Activated CD4-positive, alpha-beta T cell treated with anti-CD3 and anti-CD28 coated beads, Interleukin-2, amount 50 U/mL, for 16 hours (primary cell): ENCODE measurements at regions not wholly inside any gene's neighbourhood (a gene's known extent, or its start where the extent isn't known, plus 50 kb on each side); places are given as distances from the start of the nearest gene placed in this dataset.
A peak's percentile ranks its signal among the peaks of the same experiment; 100 is the strongest.

ENCODE experiments used
- DNase-seq: peaks from one replicate; pipeline ENCODE4 v3.0.0-alpha.2; 2020

- DNase-seq: no peak
These were observed 430.9 kb downstream of the ATP23 start for GRCh38 chr12:58372298-58372697.

- no peak for DNase-seq
These were observed 436.7 kb downstream of the ATP23 start for GRCh38 chr12:58378028-58378427.

GRCh38 chr12:58381546-58381945 is 440.2 kb downstream of the ATP23 start:
- DNase-seq: no peak

GRCh38 chr12:58384196-58384595 is 442.8 kb downstream of the ATP23 start:
- DNase-seq: no peak

GRCh38 chr12:58386136-58386535 is 444.8 kb downstream of the ATP23 start:
- no peak for DNase-seq

GRCh38 chr12:58387199-58387598 is 445.8 kb downstream of the ATP23 start:
- no peak for DNase-seq

- no peak for DNase-seq
These were observed 446.9 kb downstream of the ATP23 start for GRCh38 chr12:58388261-58388660.

- no peak for DNase-seq
These were observed 451.8 kb downstream of the ATP23 start for GRCh38 chr12:58393152-58393551.

GRCh38 chr12:58395056-58395455 is 453.7 kb downstream of the ATP23 start:
- DNase-seq: no peak

- DNase-seq: no peak
These were observed 454.1 kb downstream of the ATP23 start for GRCh38 chr12:58395470-58395869.

- no peak for DNase-seq
These were observed 454.9 kb downstream of the ATP23 start for GRCh38 chr12:58396239-58396638.

- DNase-seq: no peak
These were observed 464.0 kb downstream of the ATP23 start for GRCh38 chr12:58405363-58405762.

- DNase-seq: no peak
These were observed 467.1 kb downstream of the ATP23 start for GRCh38 chr12:58408516-58408915.

- no peak for DNase-seq
These were observed 471.2 kb downstream of the ATP23 start for GRCh38 chr12:58412461-58413060.

GRCh38 chr12:58413794-58414193 is 472.4 kb downstream of the ATP23 start:
- DNase-seq: no peak

GRCh38 chr12:58414398-58414871 is 473.1 kb downstream of the ATP23 start:
- DNase-seq: no peak

GRCh38 chr12:58415716-58416115 is 474.3 kb downstream of the ATP23 start:
- DNase-seq: no peak

- no peak for DNase-seq
These were observed 474.9 kb downstream of the ATP23 start for GRCh38 chr12:58416236-58416635.

- DNase-seq: no peak
These were observed 477.9 kb downstream of the ATP23 start for GRCh38 chr12:58419196-58419760.

GRCh38 chr12:58419905-58420304 is 478.5 kb downstream of the ATP23 start:
- DNase-seq: no peak

GRCh38 chr12:58420503-58420902 is 479.1 kb downstream of the ATP23 start:
- DNase-seq: no peak

- no peak for DNase-seq
These were observed 480.6 kb downstream of the ATP23 start for GRCh38 chr12:58421990-58422389.

- peak; percentile 48 for DNase-seq
These were observed 483.5 kb downstream of the ATP23 start for GRCh38 chr12:58424735-58425392.
